ENCODE measurements at regions not wholly inside any gene's neighbourhood (a gene's known extent, or its start where the extent isn't known, plus 50 kb on each side); places are given as distances from the start of the nearest gene placed in this dataset.

- Histone ChIP-seq H3K4me3 (ENCODE audit: low read length) (no peak overlapping the region), H3K27me3 (ENCODE audit: control insufficient read depth, insufficient read depth, low read length) (no peaks in the 10 kb centered on the region), H3K27ac (ENCODE audit: low read length) (no peak overlapping the region), H3K9me3 (ENCODE audit: control insufficient read depth, insufficient read depth, low read length) (no peaks in the 10 kb centered on the region), H3K36me3 (ENCODE audit: control insufficient read depth, insufficient read depth, low read length) (no peaks in the 10 kb centered on the region), H3K4me1 (ENCODE audit: control insufficient read depth, insufficient read depth, low read length) (no peaks in the 10 kb centered on the region)
- DNase-seq (ENCODE audit: low read depth, low spot score), result no peak
- WGBS (ENCODE audit: insufficient coverage, insufficient read length), result no CpG with 5 or more reads among the region's 13 CpGs
Observed at GRCh38 chr17:79237448-79238053, 162.9 kb downstream of the ENGASE start.

GRCh38 chr17:79235808-79236207 is 161.2 kb downstream of the ENGASE start:
- Histone ChIP-seq H3K4me1 (ENCODE audit: control insufficient read depth, insufficient read depth, low read length) (no peaks in the 10 kb centered on the region), H3K36me3 (ENCODE audit: control insufficient read depth, insufficient read depth, low read length) (no peaks in the 10 kb centered on the region), H3K9me3 (ENCODE audit: control insufficient read depth, insufficient read depth, low read length) (no peaks in the 10 kb centered on the region), H3K27me3 (ENCODE audit: control insufficient read depth, insufficient read depth, low read length) (no peaks in the 10 kb centered on the region), H3K4me3 (ENCODE audit: low read length) (no peak overlapping the region), H3K27ac (ENCODE audit: low read length) (no peak overlapping the region)
- no peak for DNase-seq (ENCODE audit: low read depth, low spot score)
- no CpG with 5 or more reads among the region's 10 CpGs for WGBS (ENCODE audit: insufficient coverage, insufficient read length)

- DNase-seq (ENCODE audit: low read depth, low spot score), result no peak
- H3K36me3 ChIP-seq (ENCODE audit: control insufficient read depth, insufficient read depth, low read length), result no peaks in the 10 kb centered on the region
- H3K4me1 ChIP-seq (ENCODE audit: control insufficient read depth, insufficient read depth, low read length), result no peaks in the 10 kb centered on the region
- H3K4me3 ChIP-seq (ENCODE audit: low read length), result no peak overlapping the region
- WGBS (ENCODE audit: insufficient coverage, insufficient read length), result no CpG with 5 or more reads among the region's 28 CpGs
- no peaks in the 10 kb centered on the region for H3K27me3 ChIP-seq (ENCODE audit: control insufficient read depth, insufficient read depth, low read length)
- H3K27ac ChIP-seq (ENCODE audit: low read length), result no peak overlapping the region
- H3K9me3 ChIP-seq (ENCODE audit: control insufficient read depth, insufficient read depth, low read length), result no peaks in the 10 kb centered on the region
Observed at GRCh38 chr17:79233916-79234551, 159.4 kb downstream of the ENGASE start.

GRCh38 chr17:79232957-79233356 is 158.3 kb downstream of the ENGASE start:
- no peaks in the 10 kb centered on the region for H3K27me3 ChIP-seq (ENCODE audit: control insufficient read depth, insufficient read depth, low read length)
- no CpG with 5 or more reads among the region's 5 CpGs for WGBS (ENCODE audit: insufficient coverage, insufficient read length)
- H3K4me1 ChIP-seq (ENCODE audit: control insufficient read depth, insufficient read depth, low read length), result no peaks in the 10 kb centered on the region
- no peak overlapping the region for H3K27ac ChIP-seq (ENCODE audit: low read length)
- no peaks in the 10 kb centered on the region for H3K9me3 ChIP-seq (ENCODE audit: control insufficient read depth, insufficient read depth, low read length)
- H3K4me3 ChIP-seq (ENCODE audit: low read length), result no peak overlapping the region
- DNase-seq (ENCODE audit: low read depth, low spot score), result no peak
- H3K36me3 ChIP-seq (ENCODE audit: control insufficient read depth, insufficient read depth, low read length), result no peaks in the 10 kb centered on the region

GRCh38 chr17:79231766-79232287 is 157.2 kb downstream of the ENGASE start:
- no peaks in the 10 kb centered on the region for H3K4me1 ChIP-seq (ENCODE audit: control insufficient read depth, insufficient read depth, low read length)
- no peaks in the 10 kb centered on the region for H3K36me3 ChIP-seq (ENCODE audit: control insufficient read depth, insufficient read depth, low read length)
- H3K27ac ChIP-seq (ENCODE audit: low read length), result no peak overlapping the region
- H3K4me3 ChIP-seq (ENCODE audit: low read length), result no peak overlapping the region
- no peak for DNase-seq (ENCODE audit: low read depth, low spot score)
- no CpG with 5 or more reads among the region's 10 CpGs for WGBS (ENCODE audit: insufficient coverage, insufficient read length)
- H3K27me3 ChIP-seq (ENCODE audit: control insufficient read depth, insufficient read depth, low read length), result no peaks in the 10 kb centered on the region
- no peaks in the 10 kb centered on the region for H3K9me3 ChIP-seq (ENCODE audit: control insufficient read depth, insufficient read depth, low read length)

GRCh38 chr17:79230576-79230975 is 156.0 kb downstream of the ENGASE start:
- no CpG with 5 or more reads among the region's 7 CpGs for WGBS (ENCODE audit: insufficient coverage, insufficient read length)

GRCh38 chr17:79226037-79226436 is 151.4 kb downstream of the ENGASE start:
- no peaks in the 10 kb centered on the region for H3K9me3 ChIP-seq (ENCODE audit: control insufficient read depth, insufficient read depth, low read length)
- H3K4me1 ChIP-seq (ENCODE audit: control insufficient read depth, insufficient read depth, low read length), result no peaks in the 10 kb centered on the region; the same call in 1 of the 2 replicates
- DNase-seq (ENCODE audit: low read depth, low spot score), result no peak
- no peaks in the 10 kb centered on the region for H3K36me3 ChIP-seq (ENCODE audit: control insufficient read depth, insufficient read depth, low read length)
- WGBS (ENCODE audit: insufficient coverage, insufficient read length), result no CpG with 5 or more reads among the region's 2 CpGs
- H3K4me3 ChIP-seq (ENCODE audit: low read length), result no peak overlapping the region
- H3K27ac ChIP-seq (ENCODE audit: low read length), result no peak overlapping the region
- H3K27me3 ChIP-seq (ENCODE audit: control insufficient read depth, insufficient read depth, low read length), result no peaks in the 10 kb centered on the region

More at GRCh38 chr17:79230576-79230975, 156.0 kb downstream of the ENGASE start:
- H3K9me3 ChIP-seq (ENCODE audit: control insufficient read depth, insufficient read depth, low read length), result no peaks in the 10 kb centered on the region
- DNase-seq (ENCODE audit: low read depth, low spot score), result no peak
- H3K4me1 ChIP-seq (ENCODE audit: control insufficient read depth, insufficient read depth, low read length), result no peaks in the 10 kb centered on the region; the same call in 1 of the 2 replicates
- no peaks in the 10 kb centered on the region for H3K27me3 ChIP-seq (ENCODE audit: control insufficient read depth, insufficient read depth, low read length)
- H3K4me3 ChIP-seq (ENCODE audit: low read length), result no peak overlapping the region
- H3K36me3 ChIP-seq (ENCODE audit: control insufficient read depth, insufficient read depth, low read length), result no peaks in the 10 kb centered on the region
- H3K27ac ChIP-seq (ENCODE audit: low read length), result no peak overlapping the region

GRCh38 chr17:79224903-79225302 is 150.3 kb downstream of the ENGASE start:
- DNase-seq (ENCODE audit: low read depth, low spot score), result no peak
- peaks cover 3% of the 10 kb centered on the region for H3K4me1 ChIP-seq (ENCODE audit: control insufficient read depth, insufficient read depth, low read length)
- no CpG with 5 or more reads among the region's 5 CpGs for WGBS (ENCODE audit: insufficient coverage, insufficient read length)
- no peaks in the 10 kb centered on the region for H3K36me3 ChIP-seq (ENCODE audit: control insufficient read depth, insufficient read depth, low read length)
- H3K27me3 ChIP-seq (ENCODE audit: control insufficient read depth, insufficient read depth, low read length), result no peaks in the 10 kb centered on the region
- no peak overlapping the region for H3K4me3 ChIP-seq (ENCODE audit: low read length)
- no peak overlapping the region for H3K27ac ChIP-seq (ENCODE audit: low read length)
- H3K9me3 ChIP-seq (ENCODE audit: control insufficient read depth, insufficient read depth, low read length), result no peaks in the 10 kb centered on the region

- WGBS (ENCODE audit: insufficient coverage, insufficient read length), result no CpG with 5 or more reads among the region's 4 CpGs
- H3K27ac ChIP-seq (ENCODE audit: low read length), result no peak overlapping the region
- H3K36me3 ChIP-seq (ENCODE audit: control insufficient read depth, insufficient read depth, low read length), result no peaks in the 10 kb centered on the region
- H3K4me1 ChIP-seq (ENCODE audit: control insufficient read depth, insufficient read depth, low read length), result peaks cover 3% of the 10 kb centered on the region
- H3K27me3 ChIP-seq (ENCODE audit: control insufficient read depth, insufficient read depth, low read length), result no peaks in the 10 kb centered on the region
- H3K4me3 ChIP-seq (ENCODE audit: low read length), result no peak overlapping the region
- H3K9me3 ChIP-seq (ENCODE audit: control insufficient read depth, insufficient read depth, low read length), result no peaks in the 10 kb centered on the region
- DNase-seq (ENCODE audit: low read depth, low spot score), result no peak
Observed at GRCh38 chr17:79224476-79224875, 149.9 kb downstream of the ENGASE start.

- WGBS (ENCODE audit: insufficient coverage, insufficient read length), result no CpG with 5 or more reads among the region's 8 CpGs
- Histone ChIP-seq H3K9me3 (ENCODE audit: control insufficient read depth, insufficient read depth, low read length) (no peaks in the 10 kb centered on the region), H3K27me3 (ENCODE audit: control insufficient read depth, insufficient read depth, low read length) (no peaks in the 10 kb centered on the region)
Observed at GRCh38 chr17:79223953-79224352, 149.3 kb downstream of the ENGASE start.

GRCh38 chr17:79223471-79223870 is 148.8 kb downstream of the ENGASE start:
- Histone ChIP-seq H3K9me3 (ENCODE audit: control insufficient read depth, insufficient read depth, low read length) (no peaks in the 10 kb centered on the region), H3K27me3 (ENCODE audit: control insufficient read depth, insufficient read depth, low read length) (no peaks in the 10 kb centered on the region), H3K4me1 (ENCODE audit: control insufficient read depth, insufficient read depth, low read length) (peaks cover 3% of the 10 kb centered on the region), H3K36me3 (ENCODE audit: control insufficient read depth, insufficient read depth, low read length) (no peaks in the 10 kb centered on the region), H3K27ac (ENCODE audit: low read length) (no peak overlapping the region), H3K4me3 (ENCODE audit: low read length) (no peak overlapping the region)
- no peak for DNase-seq (ENCODE audit: low read depth, low spot score)
- no CpG with 5 or more reads among the region's 9 CpGs for WGBS (ENCODE audit: insufficient coverage, insufficient read length)

More at GRCh38 chr17:79223953-79224352, 149.3 kb downstream of the ENGASE start:
- Histone ChIP-seq H3K4me1 (ENCODE audit: control insufficient read depth, insufficient read depth, low read length) (peaks cover 3% of the 10 kb centered on the region), H3K27ac (ENCODE audit: low read length) (no peak overlapping the region), H3K4me3 (ENCODE audit: low read length) (no peak overlapping the region), H3K36me3 (ENCODE audit: control insufficient read depth, insufficient read depth, low read length) (no peaks in the 10 kb centered on the region)
- no peak for DNase-seq (ENCODE audit: low read depth, low spot score)

Measured in iPS DF 6.9 (cell line).